GM21423 (cell line): ENCODE measurements at regions not wholly inside any gene's neighbourhood (a gene's known extent, or its start where the extent isn't known, plus 50 kb on each side); places are given as distances from the start of the nearest gene placed in this dataset.

Experiments used
- ATAC-seq: cut with Tn5 transposase; IDR thresholded peaks from one replicate; pipeline ENCODE4 v1.9.1; 2021; ENCODE audit warnings: mild to moderate bottlenecking, moderate library complexity; ENCODE audit not compliant: unreplicated experiment

GRCh38 chr3:5304789-5305683, 117.5 kb downstream of the EDEM1 start:
- no peak for ATAC-seq

- no peak for ATAC-seq
These were observed 118.1 kb downstream of the EDEM1 start for GRCh38 chr3:5305684-5305989.

- no peak for ATAC-seq
These were observed 121.7 kb downstream of the EDEM1 start for GRCh38 chr3:5309171-5309570.

GRCh38 chr3:5309602-5310001, 122.1 kb downstream of the EDEM1 start:
- ATAC-seq: no peak

GRCh38 chr3:5310509-5310908, 123.0 kb downstream of the EDEM1 start:
- no peak for ATAC-seq

GRCh38 chr3:5312290-5312689, 124.8 kb downstream of the EDEM1 start:
- no peak for ATAC-seq

GRCh38 chr3:5314897-5315296, 127.4 kb downstream of the EDEM1 start:
- no peak for ATAC-seq

GRCh38 chr3:5317557-5317956, 130.1 kb downstream of the EDEM1 start:
- ATAC-seq: no peak

- ATAC-seq: no peak
These were observed 131.9 kb downstream of the EDEM1 start for GRCh38 chr3:5319454-5319853.

GRCh38 chr3:5321666-5322340, 134.3 kb downstream of the EDEM1 start:
- ATAC-seq: no peak

- ATAC-seq: no peak
These were observed 137.3 kb downstream of the EDEM1 start for GRCh38 chr3:5324780-5325179.

- no peak for ATAC-seq
These were observed 142.8 kb downstream of the EDEM1 start for GRCh38 chr3:5330152-5330810.

- no peak for ATAC-seq
These were observed 144.2 kb downstream of the EDEM1 start for GRCh38 chr3:5331567-5332269.

- no peak for ATAC-seq
These were observed 144.9 kb downstream of the EDEM1 start for GRCh38 chr3:5332270-5332956.

GRCh38 chr3:5339967-5340535, 152.5 kb downstream of the EDEM1 start:
- ATAC-seq: no peak

- no peak for ATAC-seq
These were observed 154.1 kb downstream of the EDEM1 start for GRCh38 chr3:5341610-5342009.

- no peak for ATAC-seq
These were observed 156.0 kb downstream of the EDEM1 start for GRCh38 chr3:5343459-5343858.

- ATAC-seq: no peak
These were observed 157.2 kb downstream of the EDEM1 start for GRCh38 chr3:5344707-5345106.

- no peak for ATAC-seq
These were observed 160.0 kb downstream of the EDEM1 start for GRCh38 chr3:5347486-5347885.

- ATAC-seq: no peak
These were observed 160.9 kb downstream of the EDEM1 start for GRCh38 chr3:5348229-5348902.
